ENCODE measurements at regions not wholly inside any gene's neighbourhood (a gene's known extent, or its start where the extent isn't known, plus 50 kb on each side); places are given as distances from the start of the nearest gene placed in this dataset.

DNA sequence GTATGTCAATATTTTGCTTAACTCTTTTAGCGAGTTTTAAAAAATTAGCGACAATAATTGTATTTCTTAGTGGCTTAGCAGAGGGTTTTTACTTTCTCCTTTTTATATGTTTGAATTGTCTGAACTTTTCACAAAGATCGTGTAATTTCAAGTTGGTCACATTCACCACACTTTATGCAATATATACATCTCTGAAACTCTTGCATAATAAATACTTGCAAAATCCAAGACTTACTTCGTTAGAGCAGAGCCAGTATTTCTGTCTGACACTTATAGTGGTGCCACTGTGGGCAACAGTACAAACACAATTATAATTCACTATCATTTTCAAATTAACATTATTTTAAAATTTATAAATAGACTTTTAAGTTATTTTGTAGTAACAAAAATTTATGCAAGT is 62.0 kb downstream of the SUCNR1 start:
- no peak for DNase-seq

DNA sequence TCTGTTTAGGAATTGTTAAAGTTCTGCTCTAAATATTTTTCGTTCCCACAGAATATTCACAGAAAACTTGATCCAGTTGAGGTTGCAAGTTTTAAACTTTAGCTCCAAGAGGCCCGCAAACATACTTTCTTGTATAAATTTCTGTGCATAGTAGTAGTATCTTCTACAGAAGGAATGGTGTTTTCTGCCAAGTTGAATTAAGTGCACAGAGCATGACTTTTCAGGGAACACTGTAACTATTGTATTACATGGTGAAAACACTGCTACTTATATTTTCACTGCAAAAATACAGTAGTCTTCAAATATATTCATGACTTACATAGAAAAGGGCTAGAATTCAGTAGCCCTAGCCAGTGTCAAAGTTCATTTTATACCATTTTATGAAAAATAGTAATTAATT is 67.0 kb downstream of the SUCNR1 start:
- DNase-seq: no peak

DNA sequence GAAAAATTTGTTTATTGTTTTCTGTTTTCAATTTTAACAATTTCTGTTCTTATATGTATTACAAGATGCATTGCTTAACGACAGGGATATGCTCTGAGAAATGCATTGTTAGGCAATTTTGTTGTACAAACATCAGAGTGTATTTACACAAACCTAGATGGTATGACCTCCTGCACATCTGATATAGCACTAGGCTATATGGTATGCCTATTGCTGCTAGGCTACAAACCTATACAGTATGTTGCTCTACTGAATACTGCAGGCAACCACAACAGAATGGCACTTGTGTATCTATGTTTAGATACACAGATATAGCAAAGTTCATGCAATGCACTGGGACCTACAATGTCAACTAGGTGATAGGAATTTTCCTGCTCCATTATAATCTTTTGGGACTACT is 70.1 kb downstream of the SUCNR1 start:
- DNase-seq: no peak

DNA sequence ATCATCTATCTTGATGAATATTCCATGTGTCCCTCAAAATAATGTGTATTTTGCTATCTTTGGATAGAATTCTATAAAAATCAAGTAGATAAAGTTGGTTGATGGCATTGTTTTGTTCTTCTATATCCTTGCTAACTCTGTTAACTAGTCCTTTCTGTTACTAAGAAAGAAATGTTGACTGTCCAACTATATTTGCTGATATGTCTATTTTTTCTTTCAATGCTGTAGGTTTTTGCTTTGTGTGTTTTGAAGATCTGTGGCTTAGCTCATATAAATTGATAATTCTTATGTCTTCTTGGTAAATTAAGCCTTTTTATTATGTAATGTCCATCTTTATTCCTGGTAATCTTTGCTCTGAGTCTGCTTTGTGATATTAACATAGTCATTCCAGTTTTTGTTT is 70.9 kb downstream of the SUCNR1 start:
- no peak for DNase-seq

DNA sequence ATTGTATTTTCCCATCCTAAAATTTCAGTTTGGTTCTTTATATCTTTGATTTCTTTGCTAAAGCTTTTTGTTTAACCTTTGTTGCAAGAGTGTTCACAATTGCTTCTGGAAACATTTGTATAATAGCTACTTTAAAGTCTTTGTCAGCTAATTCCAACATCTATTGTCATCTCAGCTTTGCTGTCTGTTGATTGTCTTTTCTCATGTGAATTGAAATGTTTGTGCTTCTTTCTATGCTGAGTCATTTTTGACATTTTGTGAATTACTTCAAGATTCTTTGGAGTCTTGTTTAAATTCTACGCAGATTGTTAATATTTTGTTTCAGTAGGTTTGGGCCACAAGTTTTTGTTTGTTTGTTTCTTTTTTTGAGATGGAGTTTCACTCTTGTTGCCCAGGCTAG is 73.2 kb downstream of the SUCNR1 start:
- DNase-seq: no peak

DNA sequence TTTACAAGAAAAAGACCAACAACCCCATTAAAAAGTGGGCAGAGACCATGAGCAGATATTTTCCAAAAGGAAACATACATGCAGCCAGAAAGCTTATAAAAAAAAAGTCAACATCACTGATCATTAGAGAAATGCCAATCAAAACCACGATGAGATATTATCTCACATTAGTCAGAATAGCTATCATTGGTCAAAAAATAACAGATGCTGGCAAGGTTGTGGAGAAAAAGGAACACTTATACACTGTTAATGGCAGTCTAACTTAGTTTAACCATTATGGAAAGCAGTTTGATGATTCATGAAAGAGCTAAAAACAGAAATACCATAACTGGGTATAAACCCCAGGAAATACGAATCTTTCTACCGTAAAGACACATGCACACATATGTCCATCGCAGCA is 76.3 kb downstream of the SUCNR1 start:
- DNase-seq: no peak

DNA sequence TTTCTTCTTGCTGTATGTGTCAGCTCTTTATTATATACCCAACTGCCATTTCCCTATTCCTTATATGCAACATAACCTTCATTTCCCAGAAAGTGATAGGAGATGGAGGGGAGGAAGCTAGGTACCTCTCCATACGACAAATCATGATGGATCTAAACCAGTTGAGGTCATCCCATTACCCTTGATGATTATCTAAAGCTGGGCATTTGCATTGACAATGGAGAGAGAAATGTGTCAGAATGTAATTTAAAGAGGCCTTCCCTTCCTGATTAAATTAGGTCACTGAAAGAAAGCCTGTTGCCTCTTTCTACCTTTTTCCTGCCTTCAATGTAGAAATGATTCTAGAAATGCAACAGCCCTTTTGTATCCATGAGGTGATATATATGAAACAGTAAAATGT is 81.9 kb downstream of the SUCNR1 start:
- DNase-seq: no peak

DNA sequence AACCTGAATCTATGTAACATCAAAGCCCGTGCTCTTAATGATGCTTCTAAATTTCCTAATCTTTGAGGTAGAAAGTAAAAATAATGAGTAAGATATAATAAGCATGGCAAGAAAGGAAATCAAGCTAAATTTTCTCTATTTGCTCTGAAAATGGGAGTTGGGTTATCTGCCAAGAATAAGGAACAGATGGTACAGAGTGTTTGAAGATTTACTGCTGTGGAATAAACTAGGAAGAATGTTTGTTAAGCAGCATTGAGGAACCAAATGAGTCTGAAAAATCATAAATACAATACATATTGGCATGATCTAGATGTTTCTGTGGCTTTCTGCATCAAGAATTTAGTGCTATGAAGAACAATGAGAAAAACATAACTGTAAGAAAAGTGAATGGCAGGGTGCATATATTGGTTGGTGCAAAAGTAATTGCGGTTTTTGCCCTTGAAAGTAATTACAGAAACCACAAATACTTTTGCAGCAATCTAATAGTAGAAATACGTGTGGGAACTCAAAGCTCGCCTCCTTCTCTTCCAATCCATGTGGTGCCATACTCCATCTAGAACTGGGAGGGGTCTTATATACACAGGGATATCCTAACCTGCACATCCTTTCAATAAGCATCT is 87.6 kb downstream of the SUCNR1 start:
- no peak for DNase-seq

DNA sequence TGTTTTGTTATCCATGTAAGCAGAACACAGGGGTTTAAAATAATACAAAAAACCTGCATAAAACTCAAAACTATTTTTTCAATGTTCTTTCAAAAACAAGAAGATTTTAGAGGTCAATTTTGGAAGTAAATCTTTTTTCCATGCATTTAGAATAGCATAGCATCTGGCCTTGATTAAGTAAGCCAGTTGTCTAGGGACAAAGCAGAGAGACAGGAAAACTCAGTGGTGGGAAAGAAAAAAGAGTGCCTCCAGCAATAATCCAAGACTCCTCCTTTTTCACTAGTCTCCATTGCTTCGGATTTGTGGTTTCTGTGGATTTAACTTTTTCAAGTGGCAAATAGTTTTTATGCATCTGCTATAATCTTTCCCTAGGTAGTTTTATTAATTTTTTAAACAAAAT is 88.9 kb downstream of the SUCNR1 start:
- DNase-seq: no peak

DNA sequence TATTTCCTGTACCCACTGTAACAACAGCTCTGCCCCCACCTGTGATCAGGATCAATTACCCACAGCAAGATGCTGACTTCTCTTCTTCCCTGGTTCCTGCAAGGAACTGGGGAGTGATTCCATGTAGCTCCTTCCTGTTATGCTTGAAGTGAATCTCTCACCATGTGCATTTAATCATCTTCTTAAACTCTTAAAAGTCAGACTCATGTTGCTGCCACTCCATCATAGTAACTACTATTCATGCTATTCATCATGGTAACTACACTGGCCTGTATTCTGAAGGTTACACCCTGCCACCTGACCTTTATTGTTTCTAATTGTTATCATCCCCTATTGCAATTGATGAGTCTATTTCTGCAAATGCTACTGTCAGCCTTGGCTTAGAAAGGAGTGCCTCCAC is 89.5 kb downstream of the SUCNR1 start:
- no peak for DNase-seq

DNA sequence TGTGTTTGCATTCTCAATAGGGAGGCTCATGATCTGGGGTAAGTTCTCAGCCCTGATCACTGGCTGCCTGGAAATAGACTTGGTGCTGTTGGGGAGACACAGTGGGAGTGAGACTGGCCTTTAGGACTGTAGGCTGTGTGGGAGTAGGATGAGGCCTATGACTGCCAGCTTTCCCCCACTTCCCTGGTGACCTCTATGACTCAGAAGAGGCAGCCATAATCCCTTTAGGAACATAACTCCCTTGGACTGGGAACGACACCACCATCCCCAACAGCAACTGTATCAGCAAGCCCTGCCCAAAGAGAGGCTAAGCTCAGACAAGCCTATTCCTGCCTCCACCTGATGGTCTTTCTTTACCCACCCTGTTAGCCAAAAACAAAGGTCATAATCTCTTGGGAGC is 91.3 kb downstream of the SUCNR1 start:
- no peak for DNase-seq

DNA sequence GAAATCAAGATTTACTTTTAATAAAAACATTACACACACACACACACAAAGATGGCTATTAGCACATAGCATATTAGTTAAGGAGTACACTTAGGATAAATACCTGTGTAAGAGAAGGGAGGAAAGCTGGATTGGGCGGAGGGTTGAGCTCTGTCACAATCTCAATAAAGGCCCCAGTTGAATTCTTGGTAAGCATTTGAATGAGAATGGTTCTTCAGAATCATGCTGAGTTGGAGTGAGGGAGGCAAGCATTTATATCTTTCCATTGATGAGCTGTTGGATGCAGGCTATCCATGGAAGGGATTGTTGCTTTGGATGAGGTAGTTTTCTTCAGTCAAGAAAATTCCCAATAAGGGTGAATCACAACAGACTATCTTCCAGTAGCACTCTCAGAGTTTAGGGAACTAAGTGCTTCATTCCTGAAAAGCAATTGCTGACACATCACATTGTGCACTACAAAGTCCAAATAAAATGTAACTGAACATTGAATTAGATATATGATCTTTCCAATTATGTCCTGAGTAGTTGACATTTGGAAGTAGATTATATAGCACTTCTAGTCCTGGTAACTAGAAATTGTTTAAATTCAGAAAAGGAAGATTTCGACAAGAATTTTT is 95.7 kb downstream of the SUCNR1 start:
- no peak for DNase-seq

DNA sequence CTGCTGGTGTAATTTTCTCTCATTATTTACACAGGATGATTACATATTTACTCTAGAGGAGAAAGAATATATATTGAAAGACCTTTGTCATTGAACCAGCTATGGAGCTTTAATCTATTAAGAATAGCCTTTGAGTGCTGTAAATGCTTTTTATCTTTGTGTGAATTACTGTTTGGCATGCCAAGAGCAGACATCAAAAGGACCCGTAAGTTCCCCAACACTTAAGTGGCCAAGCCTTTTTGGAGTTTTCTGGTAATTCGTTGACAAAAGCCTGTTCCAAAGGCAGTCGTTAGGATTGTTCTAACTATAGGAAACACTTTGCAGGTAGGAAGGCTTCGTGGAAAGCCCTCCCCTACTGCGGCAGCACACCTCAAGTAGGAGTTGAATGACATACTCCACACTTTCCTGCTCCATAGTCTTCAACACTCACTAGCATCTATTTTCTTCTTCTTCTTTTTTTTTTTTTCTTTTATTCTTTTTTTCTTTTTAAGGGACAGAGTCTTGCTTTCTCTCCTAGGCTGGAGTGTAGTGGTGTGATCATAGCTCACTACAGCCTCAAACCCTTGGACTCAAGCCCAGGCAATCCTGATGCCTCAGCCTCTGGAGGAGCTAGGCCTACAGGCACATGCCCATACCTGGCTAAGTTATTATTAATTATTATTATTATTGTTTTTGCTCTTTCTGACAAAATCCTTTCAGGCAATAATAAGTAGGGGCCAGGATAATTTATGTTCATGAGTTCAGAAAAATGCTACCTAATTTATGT is 98.6 kb downstream of the SUCNR1 start:
- DNase-seq: no peak

DNA sequence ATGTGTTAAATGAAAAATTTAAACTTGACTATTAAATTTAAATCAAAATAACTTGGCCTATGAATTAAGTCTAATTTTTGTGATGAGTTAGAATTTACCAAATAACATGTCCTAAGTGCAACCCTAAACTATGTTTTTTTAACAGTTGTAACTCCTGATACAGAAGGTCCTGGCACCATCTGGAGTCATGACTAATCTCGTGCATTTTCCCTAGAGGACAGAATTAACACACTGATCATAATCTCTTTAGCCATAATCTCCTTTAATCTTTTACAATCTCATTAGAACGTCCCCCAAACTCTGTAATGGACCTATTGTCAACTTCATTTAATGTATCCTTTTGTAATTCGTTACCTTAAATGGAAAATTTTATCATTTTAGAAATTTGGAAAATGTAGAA is 100.6 kb downstream of the SUCNR1 start:
- DNase-seq: no peak

DNA sequence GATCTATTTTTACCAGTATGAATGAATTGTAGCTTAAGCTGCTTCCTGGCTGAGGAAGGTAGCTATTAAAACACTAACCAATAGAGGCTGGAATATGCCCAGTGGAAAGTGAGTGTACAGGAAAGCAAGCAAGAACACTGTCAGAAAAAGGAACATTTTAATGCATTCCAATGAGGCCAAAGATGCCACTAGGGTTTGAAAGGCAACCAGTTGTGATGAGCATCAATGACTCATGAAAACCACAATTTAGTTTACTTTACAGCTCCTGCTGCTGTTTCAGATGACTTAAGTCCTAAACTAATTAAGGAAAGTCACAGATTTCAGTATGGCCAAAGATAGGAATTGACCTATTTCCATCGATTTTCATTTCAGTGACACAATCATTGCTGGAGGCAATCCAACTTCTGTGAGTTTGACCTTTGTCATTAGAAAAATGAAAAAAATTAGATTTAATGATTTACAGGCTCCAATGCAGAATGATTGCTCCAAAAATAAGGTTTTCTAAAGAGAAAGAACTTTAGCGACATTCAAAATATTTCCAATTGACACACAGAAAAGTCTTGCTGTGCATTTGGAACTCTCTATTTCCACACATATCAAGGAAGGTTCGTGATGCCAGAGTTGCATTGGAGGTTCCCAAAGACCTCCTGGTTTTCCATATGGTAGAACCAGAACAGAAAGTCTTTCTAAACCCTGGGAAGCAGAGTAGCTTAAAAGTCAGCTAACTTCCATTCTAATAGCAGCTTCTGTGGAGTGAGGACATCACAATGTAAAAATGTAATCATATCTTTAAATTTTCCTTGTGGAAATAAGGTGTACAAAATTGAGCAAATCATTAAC is 103.0 kb downstream of the SUCNR1 start:
- DNase-seq: no peak

DNA sequence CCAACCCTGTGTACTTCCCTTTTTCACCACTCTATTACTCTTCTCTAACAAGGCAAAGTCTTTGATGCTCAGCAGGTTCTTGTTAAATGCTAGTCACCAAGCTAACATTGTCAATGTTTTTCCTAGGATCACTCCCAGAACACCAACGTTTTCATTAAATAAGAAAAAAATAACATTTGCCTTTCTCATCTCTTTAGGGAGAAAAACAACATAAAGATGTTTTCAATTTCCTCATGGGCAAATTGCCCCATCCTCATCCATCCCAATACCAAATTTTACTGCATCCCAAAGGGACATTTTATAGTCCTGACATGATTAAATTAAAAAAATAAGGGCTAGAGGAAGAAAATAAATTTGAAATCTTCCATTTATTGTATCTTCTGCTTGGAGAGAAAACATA is 106.5 kb downstream of the SUCNR1 start:
- no peak for DNase-seq

DNA sequence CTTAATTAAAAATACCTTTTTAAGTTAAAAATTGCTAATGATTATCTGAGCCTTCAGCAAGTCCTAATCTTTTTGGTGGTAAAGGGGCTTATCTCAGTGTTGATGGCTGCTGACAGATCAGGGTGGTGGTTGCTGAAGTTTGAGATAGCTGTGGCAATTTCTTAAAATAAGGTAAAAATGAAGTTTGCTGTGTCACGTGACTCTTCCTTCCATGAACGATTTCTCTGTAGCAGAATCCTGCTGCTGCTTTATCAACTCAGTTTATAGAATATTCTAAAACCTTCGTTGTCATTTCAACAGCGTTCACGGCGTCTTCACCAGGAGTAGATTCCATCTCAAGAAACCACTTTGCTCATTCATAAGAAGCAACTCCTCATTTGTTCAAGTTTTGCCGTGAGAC is 110.1 kb downstream of the SUCNR1 start:
- no peak for DNase-seq

DNA sequence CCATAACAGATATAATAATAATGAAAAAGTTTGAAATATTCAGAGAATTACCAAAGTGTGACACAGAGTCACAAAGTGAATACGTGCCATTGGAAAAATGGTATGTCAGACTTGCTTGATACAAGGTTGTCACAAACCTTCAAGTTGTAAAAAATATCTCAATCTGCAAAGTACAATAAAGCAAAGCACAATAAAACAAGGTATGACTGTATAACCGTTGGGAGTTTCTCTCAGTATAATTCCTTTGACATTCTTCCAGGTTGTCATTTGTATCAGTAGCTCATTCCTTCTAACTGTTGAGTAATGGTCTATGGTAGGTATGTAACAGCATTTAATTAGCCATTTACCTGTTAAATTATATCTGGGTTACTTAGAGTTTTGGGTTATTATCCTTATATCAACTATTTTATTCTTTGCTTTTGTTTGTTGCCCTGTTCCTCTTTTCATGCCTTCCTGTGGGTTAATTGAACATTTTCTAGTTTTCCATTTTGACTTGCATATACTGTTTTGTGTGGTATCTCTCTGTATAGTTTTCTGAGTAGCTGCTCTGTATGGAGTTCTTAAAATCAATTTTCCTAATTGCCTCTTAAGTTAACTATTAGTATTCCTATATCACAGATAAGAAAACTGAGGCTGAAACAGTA is 112.5 kb downstream of the SUCNR1 start:
- no peak for DNase-seq

DNA sequence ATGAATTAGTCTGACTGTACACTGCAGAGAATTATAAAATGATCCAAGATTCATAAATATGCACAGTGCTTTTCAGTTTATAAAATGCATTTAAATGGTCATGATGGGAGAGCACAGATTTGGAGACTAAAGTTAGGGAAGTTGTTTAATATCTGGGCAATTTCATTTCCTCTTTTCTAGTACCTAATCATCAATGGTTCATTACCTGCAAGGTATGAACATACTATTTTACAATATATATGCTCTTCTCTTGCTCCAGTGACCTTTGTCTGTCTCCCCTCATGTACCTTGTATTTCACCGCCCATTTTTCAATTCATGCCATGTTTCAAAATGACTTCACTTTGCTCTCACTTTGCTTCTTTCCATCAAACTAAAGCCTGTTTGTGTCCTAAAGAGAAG is 114.5 kb downstream of the SUCNR1 start:
- DNase-seq: no peak

DNA sequence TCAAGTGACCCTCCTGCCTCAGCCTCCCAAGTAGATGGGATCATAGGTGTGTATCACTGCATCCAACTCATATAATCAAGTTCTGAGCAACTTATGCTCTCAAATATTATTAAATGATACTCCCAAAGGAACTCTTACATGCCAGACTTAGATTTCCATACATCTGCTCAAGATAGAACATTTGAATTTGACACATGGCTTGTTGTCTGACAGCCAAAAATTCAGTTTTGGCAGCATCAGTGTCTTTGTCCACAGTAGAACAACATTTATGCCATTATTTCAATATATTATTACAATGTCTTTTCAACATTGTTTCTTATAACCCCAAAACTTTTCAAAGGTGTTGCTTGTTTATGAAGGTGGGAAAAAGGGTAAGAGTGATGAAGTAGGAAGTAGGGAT is 116.2 kb downstream of the SUCNR1 start:
- no peak for DNase-seq

DNA sequence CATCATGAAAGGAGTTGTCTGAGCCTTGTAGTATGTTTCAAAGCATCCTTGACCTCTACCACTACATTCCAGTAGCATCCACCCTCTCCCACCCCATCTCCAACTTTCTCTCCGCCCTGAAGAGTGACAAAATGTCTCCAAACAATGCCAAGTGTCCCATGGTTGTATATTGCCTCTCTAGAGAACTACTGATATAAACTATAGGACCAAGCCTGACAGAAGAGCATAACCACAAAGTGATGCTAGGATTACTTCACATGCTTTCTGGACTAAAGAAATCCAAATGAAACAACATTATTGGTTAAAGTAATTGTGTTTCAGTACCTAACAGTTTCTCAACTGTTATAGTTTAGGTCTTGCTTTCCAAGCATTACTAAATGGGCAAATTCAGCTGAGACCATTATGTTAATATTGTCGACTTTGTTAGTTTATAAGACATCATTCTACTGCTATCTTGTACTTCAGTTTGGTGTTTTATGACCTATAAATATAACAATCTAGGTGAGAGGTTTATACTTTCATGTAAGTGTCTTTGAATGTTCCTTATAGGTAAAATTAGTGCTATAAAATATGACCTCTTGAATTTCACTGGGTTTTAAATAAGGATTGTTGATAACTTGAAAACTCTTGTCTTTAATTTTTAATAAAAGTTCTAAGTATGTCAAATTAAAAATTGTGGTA is 117.4 kb downstream of the SUCNR1 start:
- DNase-seq: no peak

Measured in amygdala (tissue), 56 donors.